ENCODE measurements at regions not wholly inside any gene's neighbourhood (a gene's known extent, or its start where the extent isn't known, plus 50 kb on each side); places are given as distances from the start of the nearest gene placed in this dataset.

DNA sequence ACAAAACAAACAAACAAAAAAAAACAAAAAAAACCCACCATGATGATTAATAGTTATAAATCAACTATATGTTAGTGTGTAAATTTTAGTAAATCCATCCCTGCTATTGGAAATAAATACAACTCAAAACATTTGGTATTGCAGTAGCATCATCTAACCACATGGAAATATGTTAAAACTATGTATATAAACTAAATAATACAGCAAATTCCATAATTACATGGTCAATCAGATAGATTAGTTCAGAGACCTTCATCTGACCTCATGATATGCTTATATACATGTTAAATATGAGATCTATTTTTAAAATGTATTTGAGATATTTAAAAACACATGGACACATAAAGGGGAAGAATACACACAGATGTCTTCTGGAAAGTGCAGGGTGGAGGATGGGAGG is 384.2 kb downstream of the TMX3 start:
- H3K79me1 ChIP-seq (ENCODE audit: low read depth, low read length): no peaks in the 10 kb centered on the region
- DNase-seq (ENCODE audit: low read depth in 1 of 2, low spot score in 2 of 2): no peak
- no peak overlapping the region for H2BK12ac ChIP-seq (ENCODE audit: low read depth, low read length)
- no peak overlapping the region for H4K8ac ChIP-seq (ENCODE audit: extremely low read depth, insufficient read depth, low read length)
- H3K14ac ChIP-seq (ENCODE audit: insufficient read length): no peak overlapping the region
- FAIRE-seq: no peak
- H3K79me2 ChIP-seq (ENCODE audit: control insufficient read depth in 1 of 2, insufficient read depth in 2 of 2, low read length in 2 of 2): no peaks in the 10 kb centered on the region
- H3K23me2 ChIP-seq (ENCODE audit: low read depth, low read length): no peaks in the 10 kb centered on the region; the same call in 1 of the 2 replicates
- H2BK120ac ChIP-seq (replicated peaks; ENCODE audit: low read depth, low read length): no peak overlapping the region
- H3K36me3 ChIP-seq (ENCODE audit: control insufficient read depth in 2 of 4, insufficient read depth in 4 of 4, low read length in 3 of 4): no peaks in the 10 kb centered on the region
- H4K5ac ChIP-seq (ENCODE audit: insufficient read length, low read depth, low read length): no peak overlapping the region
- H3K4me2 ChIP-seq (ENCODE audit: insufficient read depth in 1 of 2, low read depth in 2 of 2, low read length in 2 of 2): no peak overlapping the region
- no peaks in the 10 kb centered on the region for H3K9me3 ChIP-seq (ENCODE audit: insufficient read depth in 2 of 2, low read depth in 1 of 2, low read length in 1 of 2)
- no peaks in the 10 kb centered on the region for H3K27me3 ChIP-seq (replicated peaks in 1 of 4; ENCODE audit: control insufficient read depth in 3 of 4, extremely low read depth in 1 of 4, insufficient read depth in 3 of 4, low read length in 3 of 4)
- CTCF ChIA-PET (ENCODE audit: partially characterized antibody): no interaction called here
- no peak overlapping the region for H4K91ac ChIP-seq (replicated peaks; ENCODE audit: insufficient read length, low read length)
- H3K27ac ChIP-seq (ENCODE audit: low read depth, low read length): no peak overlapping the region
- no peak overlapping the region for H3K4me3 ChIP-seq (ENCODE audit: extremely low read depth in 1 of 4, insufficient read depth in 2 of 4, low read depth in 3 of 4, low read length in 4 of 4)
- H2BK5ac ChIP-seq (ENCODE audit: low read depth, low read length): no peak overlapping the region
- no peak overlapping the region for H3K9ac ChIP-seq (replicated peaks in 1 of 4; ENCODE audit: extremely low read depth in 1 of 4, low read depth in 3 of 4, low read length in 3 of 4)
- H2BK15ac ChIP-seq (ENCODE audit: low read length): no peak overlapping the region
- no peaks in the 10 kb centered on the region for H3K4me1 ChIP-seq (replicated peaks in 1 of 4; ENCODE audit: control insufficient read depth in 3 of 4, insufficient read depth in 4 of 4, low read length in 3 of 4)
- no peak overlapping the region for H2AFZ ChIP-seq (ENCODE audit: low read length)
- no peak overlapping the region for H3K18ac ChIP-seq (ENCODE audit: extremely low read depth, low read length)
- POLR2A ChIA-PET (ENCODE audit: partially characterized antibody): no interaction called here
- H3K4ac ChIP-seq (replicated peaks; ENCODE audit: insufficient read length, low read depth, low read length): no peak overlapping the region
- no peak overlapping the region for H2BK20ac ChIP-seq (ENCODE audit: low read length)
- H2AK5ac ChIP-seq (ENCODE audit: low read depth, low read length): no peak overlapping the region
- no peak overlapping the region for H3K23ac ChIP-seq (ENCODE audit: insufficient read length)
- no peak overlapping the region for H3K56ac ChIP-seq (replicated peaks; ENCODE audit: insufficient read length, low read depth, low read length)
- no peaks in the 10 kb centered on the region for H4K20me1 ChIP-seq (replicated peaks in 1 of 2; ENCODE audit: control insufficient read depth in 1 of 2, insufficient read depth in 2 of 2, low read length in 2 of 2)
- no peak for TF ChIP-seq RAD21 (IDR thresholded peaks at IDR 0.05 in 1 of 2, conservative IDR thresholded peaks at IDR 0.05 in 1 of 2; ENCODE audit: low read depth in 2 of 2, low read length in 2 of 2)
- no peak for TF ChIP-seq KDM5A (IDR thresholded peaks at IDR 0.05; ENCODE audit: low read length)
- TF ChIP-seq, protein P1, sequence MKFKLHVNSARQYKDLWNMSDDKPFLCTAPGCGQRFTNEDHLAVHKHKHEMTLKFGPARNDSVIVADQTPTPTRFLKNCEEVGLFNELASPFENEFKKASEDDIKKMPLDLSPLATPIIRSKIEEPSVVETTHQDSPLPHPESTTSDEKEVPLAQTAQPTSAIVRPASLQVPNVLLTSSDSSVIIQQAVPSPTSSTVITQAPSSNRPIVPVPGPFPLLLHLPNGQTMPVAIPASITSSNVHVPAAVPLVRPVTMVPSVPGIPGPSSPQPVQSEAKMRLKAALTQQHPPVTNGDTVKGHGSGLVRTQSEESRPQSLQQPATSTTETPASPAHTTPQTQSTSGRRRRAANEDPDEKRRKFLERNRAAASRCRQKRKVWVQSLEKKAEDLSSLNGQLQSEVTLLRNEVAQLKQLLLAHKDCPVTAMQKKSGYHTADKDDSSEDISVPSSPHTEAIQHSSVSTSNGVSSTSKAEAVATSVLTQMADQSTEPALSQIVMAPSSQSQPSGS (IDR thresholded peaks at IDR 0.05; ENCODE audit: low read length): no peak
- no peak for TF ChIP-seq YY1 (IDR thresholded peaks at IDR 0.05; ENCODE audit: low read depth, low read length)
- TF ChIP-seq JUND (IDR thresholded peaks at IDR 0.05; ENCODE audit: low read length): no peak
- no peak for TF ChIP-seq CHD1 (IDR thresholded peaks at IDR 0.05; ENCODE audit: low read depth, low read length)
- TF ChIP-seq POLR2AphosphoS5 (IDR thresholded peaks at IDR 0.05; ENCODE audit: low read depth, low read length): no peak
- TF ChIP-seq EP300 (IDR thresholded peaks at IDR 0.05; ENCODE audit: borderline replicate concordance in 1 of 2, low read depth in 2 of 2, low read length in 2 of 2): no peak
- no peak for TF ChIP-seq RXRA (IDR thresholded peaks at IDR 0.05; ENCODE audit: insufficient read depth, low read depth, low read length)
- TF ChIP-seq GABPA (IDR thresholded peaks at IDR 0.05; ENCODE audit: borderline replicate concordance, insufficient read depth, low read length): no peak
- TF ChIP-seq ZNF274 (IDR thresholded peaks at IDR 0.05; ENCODE audit: borderline replicate concordance, extremely low read depth, low read length): no peak
- TF ChIP-seq JUN (IDR thresholded peaks at IDR 0.05; ENCODE audit: low read depth, low read length): no peak
